ENCODE measurements at regions not wholly inside any gene's neighbourhood (a gene's known extent, or its start where the extent isn't known, plus 50 kb on each side); places are given as distances from the start of the nearest gene placed in this dataset.

DNA sequence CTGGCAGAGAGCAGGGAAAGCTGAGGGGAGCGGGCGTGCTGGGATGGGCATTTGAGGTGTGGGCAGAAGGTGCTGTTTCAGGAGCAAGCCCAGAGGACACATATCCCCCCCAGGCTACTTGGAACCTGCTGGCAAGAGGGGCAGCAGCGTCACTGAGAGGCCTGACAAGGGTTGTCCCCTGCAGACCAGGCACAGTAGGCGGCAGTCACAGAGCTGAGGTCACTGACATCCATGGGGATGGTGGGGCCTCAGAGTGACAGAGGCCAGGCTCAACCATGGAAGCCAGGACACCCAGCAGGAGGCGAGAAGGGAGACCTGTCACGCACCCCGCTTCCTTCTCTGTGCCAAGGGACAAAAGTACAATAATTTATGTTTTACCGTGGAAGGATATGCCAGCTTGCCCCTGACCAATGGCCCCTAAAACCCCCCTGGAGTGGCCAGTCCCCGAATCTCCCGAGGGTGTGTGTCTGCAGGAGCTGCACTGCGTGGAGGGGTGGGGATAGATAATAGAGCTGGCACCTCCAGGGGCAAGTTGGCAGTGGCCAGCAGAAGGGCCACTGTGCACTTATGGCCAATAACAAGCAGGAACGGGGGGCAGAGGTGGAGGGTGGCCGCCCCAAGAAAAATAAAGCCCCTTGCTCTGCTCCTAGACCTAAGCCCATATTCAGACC, 86.3 kb upstream of the SLC66A3 start:
- TF ChIP-seq, protein P1, sequence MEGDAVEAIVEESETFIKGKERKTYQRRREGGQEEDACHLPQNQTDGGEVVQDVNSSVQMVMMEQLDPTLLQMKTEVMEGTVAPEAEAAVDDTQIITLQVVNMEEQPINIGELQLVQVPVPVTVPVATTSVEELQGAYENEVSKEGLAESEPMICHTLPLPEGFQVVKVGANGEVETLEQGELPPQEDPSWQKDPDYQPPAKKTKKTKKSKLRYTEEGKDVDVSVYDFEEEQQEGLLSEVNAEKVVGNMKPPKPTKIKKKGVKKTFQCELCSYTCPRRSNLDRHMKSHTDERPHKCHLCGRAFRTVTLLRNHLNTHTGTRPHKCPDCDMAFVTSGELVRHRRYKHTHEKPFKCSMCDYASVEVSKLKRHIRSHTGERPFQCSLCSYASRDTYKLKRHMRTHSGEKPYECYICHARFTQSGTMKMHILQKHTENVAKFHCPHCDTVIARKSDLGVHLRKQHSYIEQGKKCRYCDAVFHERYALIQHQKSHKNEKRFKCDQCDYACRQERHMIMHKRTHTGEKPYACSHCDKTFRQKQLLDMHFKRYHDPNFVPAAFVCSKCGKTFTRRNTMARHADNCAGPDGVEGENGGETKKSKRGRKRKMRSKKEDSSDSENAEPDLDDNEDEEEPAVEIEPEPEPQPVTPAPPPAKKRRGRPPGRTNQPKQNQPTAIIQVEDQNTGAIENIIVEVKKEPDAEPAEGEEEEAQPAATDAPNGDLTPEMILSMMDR (IDR thresholded peaks at IDR 0.05), result no peak
- no peak for TF ChIP-seq POLR2A (IDR thresholded peaks at IDR 0.05)
